ENCODE measurements at regions not wholly inside any gene's neighbourhood (a gene's known extent, or its start where the extent isn't known, plus 50 kb on each side); places are given as distances from the start of the nearest gene placed in this dataset.

- TF ChIP-seq POLR2A (IDR thresholded peaks at IDR 0.05; ENCODE audit: low read length) (no peak), GATA1 (IDR thresholded peaks at IDR 0.05; ENCODE audit: low read depth, low read length) (no peak)
These were observed 800.2 kb downstream of the PLCL1 start for GRCh38 chr2:198604599-198604998.
